CD4-positive, alpha-beta memory T cell (primary cell): ENCODE measurements at regions not wholly inside any gene's neighbourhood (a gene's known extent, or its start where the extent isn't known, plus 50 kb on each side); places are given as distances from the start of the nearest gene placed in this dataset.
"Not testable (repeated sequence)": the region's sequence is repeated elsewhere in the genome, so short reads cannot be mapped to it uniquely, and the experiment has no call there.

Experiments
- CTCF ChIA-PET: fragments of 350-600 bp; sonication (Branson Sonifier 250); formaldehyde crosslinking; loops from one replicate; lab custom pipeline; 2021; ENCODE audit warnings: inconsistent platforms; ENCODE audit not compliant: partially characterized antibody; lab: Charles Lee
- POLR2A ChIA-PET: fragments of 350-600 bp; sonication (Branson Sonifier 250); formaldehyde crosslinking; loops from one replicate; lab custom pipeline; 2021; ENCODE audit not compliant: partially characterized antibody; lab: Charles Lee
- DNase-seq, 5 donors: peaks; one replicate each; pipeline versions ENCODE4 v3.0.0 to v3.0.0-alpha.2; 2020 to 2022; ENCODE audit warnings: mixed read lengths in 1 of 5
- H3K27ac ChIP-seq: one replicate; pipeline ENCODE4 v1.7.0; 2013; ENCODE audit warnings: low read depth, low read length
- H3K27me3 ChIP-seq: 2 replicates; pipeline ENCODE4 v1.7.0; 2013; ENCODE audit warnings: mild to moderate bottlenecking, low read length, moderate library complexity; ENCODE audit not compliant: insufficient read depth
- H3K36me3 ChIP-seq: 2 replicates; pipeline ENCODE4 v1.7.0; 2013; ENCODE audit warnings: mild to moderate bottlenecking, low read length, moderate library complexity; ENCODE audit not compliant: insufficient read depth
- H3K4me1 ChIP-seq: 2 replicates; pipeline ENCODE4 v1.7.0; 2013; ENCODE audit warnings: mild to moderate bottlenecking, low read length, moderate library complexity; ENCODE audit not compliant: insufficient read depth
- H3K4me3 ChIP-seq, 2 donors: one replicate each; pipeline ENCODE4 v1.7.0; 2013; ENCODE audit warnings: low read length in 2 of 2, mild to moderate bottlenecking in 1 of 2
- H3K9me3 ChIP-seq, 2 donors: one replicate each; pipeline ENCODE4 v1.7.0; 2013; ENCODE audit warnings: low read length in 2 of 2, control low read depth in 1 of 2; ENCODE audit not compliant: control insufficient read depth in 1 of 2
- H3K27ac Mint-ChIP-seq, 7 donors: one replicate each; pipeline ENCODE4 v1.8.0; 2020 to 2021; ENCODE audit warnings: mixed read lengths in 7 of 7, mild to moderate bottlenecking in 6 of 7, inconsistent platforms in 3 of 7, moderate library complexity in 3 of 7
- H3K27me3 Mint-ChIP-seq, 2 donors: one replicate each; pipeline ENCODE4 v1.8.0; 2020 to 2021; ENCODE audit warnings: mixed read lengths in 2 of 2
- H3K36me3 Mint-ChIP-seq, 2 donors: one replicate each; pipeline ENCODE4 v1.8.0; 2020 to 2021; ENCODE audit warnings: mixed read lengths in 2 of 2, inconsistent platforms in 1 of 2, mild to moderate bottlenecking in 1 of 2
- H3K4me1 Mint-ChIP-seq, 4 donors: one replicate each; pipeline ENCODE4 v1.8.0; 2020 to 2021; ENCODE audit warnings: mixed read lengths in 4 of 4, mild to moderate bottlenecking in 1 of 4
- H3K4me3 Mint-ChIP-seq, 8 donors: one replicate each; pipeline ENCODE4 v1.8.0; 2020 to 2021; ENCODE audit warnings: mixed read lengths in 8 of 8, mild to moderate bottlenecking in 7 of 8, moderate library complexity in 6 of 8, inconsistent platforms in 3 of 8
- H3K9me3 Mint-ChIP-seq, 8 donors: one replicate each; pipeline ENCODE4 v1.8.0; 2020 to 2021; ENCODE audit warnings: mixed read lengths in 8 of 8, mild to moderate bottlenecking in 5 of 8, inconsistent platforms in 3 of 8, moderate library complexity in 1 of 8
- intact Hi-C: fragments of 100-400 bp; cut with micrococcal nuclease; formaldehyde crosslinking; loops from one replicate; pipeline ENCODE4 v1.15.1; 2023

- peaks cover 1 to 6% of the 10 kb centered on the region in 2 donors for H3K27me3 Mint-ChIP-seq
- no peak overlapping the region for H3K27ac ChIP-seq
- DNase-seq, result no peak
- no peak overlapping the region for H3K4me3 ChIP-seq
- H3K4me1 Mint-ChIP-seq, result no peaks in the 10 kb centered on the region
- H3K36me3 ChIP-seq, result no peaks in the 10 kb centered on the region
- H3K9me3 Mint-ChIP-seq, result no peaks in the 10 kb centered on the region
- no peaks in the 10 kb centered on the region for H3K9me3 ChIP-seq
- H3K27ac Mint-ChIP-seq, result no peak overlapping the region
- H3K4me1 ChIP-seq, result no peaks in the 10 kb centered on the region
- intact Hi-C loops, result no loop called here
- H3K27me3 ChIP-seq, result no peaks in the 10 kb centered on the region
- H3K36me3 Mint-ChIP-seq, result no peaks in the 10 kb centered on the region
- H3K4me3 Mint-ChIP-seq, result no peak overlapping the region
- ChIA-PET CTCF (no interaction called here), POLR2A (no interaction called here)
Measured at GRCh38 chr2:120540719-120541552, 194.7 kb upstream of the GLI2 start.

GRCh38 chr2:120541553-120541932 lies 194.1 kb upstream of the GLI2 start:
- Histone ChIP-seq H3K4me1 (no peaks in the 10 kb centered on the region), H3K27me3 (no peaks in the 10 kb centered on the region), H3K36me3 (no peaks in the 10 kb centered on the region), H3K9me3 (no peaks in the 10 kb centered on the region), H3K4me3 (no peak overlapping the region), H3K27ac (no peak overlapping the region)
- Mint-ChIP-seq H3K4me1 (no peaks in the 10 kb centered on the region), H3K27me3 (peaks cover 1 to 6% of the 10 kb centered on the region in 2 donors), H3K4me3 (no peak overlapping the region), H3K36me3 (no peaks in the 10 kb centered on the region), H3K27ac (no peak overlapping the region), H3K9me3 (no peaks in the 10 kb centered on the region)
- no peak for DNase-seq
- ChIA-PET CTCF (no interaction called here), POLR2A (no interaction called here)
- intact Hi-C loops, result no loop called here

- no peak for DNase-seq
- no peak overlapping the region for H3K27ac Mint-ChIP-seq
- POLR2A ChIA-PET, result no interaction called here
- intact Hi-C loops, result no loop called here
- H3K4me3 Mint-ChIP-seq, result no peak overlapping the region
- no peak overlapping the region for H3K4me3 ChIP-seq
- no peaks in the 10 kb centered on the region for H3K36me3 Mint-ChIP-seq
- CTCF ChIA-PET, result interaction anchor here (1.4 kb wide), 1 partner anchor 11 kb away, joined by 3 read pairs; no protein-coding TSS in a partner anchor
- no peaks in the 10 kb centered on the region for H3K36me3 ChIP-seq
- H3K27me3 ChIP-seq, result no peaks in the 10 kb centered on the region
- H3K9me3 Mint-ChIP-seq, result no peaks in the 10 kb centered on the region
- no peaks in the 10 kb centered on the region for H3K4me1 ChIP-seq
- peaks cover 1 to 5% of the 10 kb centered on the region in 2 donors for H3K27me3 Mint-ChIP-seq
- no peaks in the 10 kb centered on the region for H3K4me1 Mint-ChIP-seq
- no peaks in the 10 kb centered on the region for H3K9me3 ChIP-seq
- H3K27ac ChIP-seq, result no peak overlapping the region
Measured at GRCh38 chr2:120541972-120542670, 193.5 kb upstream of the GLI2 start.

- H3K27me3 Mint-ChIP-seq, result peaks cover 4 to 6% of the 10 kb centered on the region in 2 donors
- H3K4me1 ChIP-seq, result no peaks in the 10 kb centered on the region
- POLR2A ChIA-PET, result no interaction called here
- no peaks in the 10 kb centered on the region for H3K36me3 Mint-ChIP-seq
- H3K4me3 Mint-ChIP-seq, result no peak overlapping the region
- H3K27ac Mint-ChIP-seq, result no peak overlapping the region
- DNase-seq, result no peak
- H3K27me3 ChIP-seq, result no peaks in the 10 kb centered on the region
- H3K4me3 ChIP-seq, result no peak overlapping the region
- intact Hi-C loops, result no loop called here
- H3K9me3 Mint-ChIP-seq, result no peaks in the 10 kb centered on the region
- no peak overlapping the region for H3K27ac ChIP-seq
- H3K4me1 Mint-ChIP-seq, result no peaks in the 10 kb centered on the region
- no peaks in the 10 kb centered on the region for H3K9me3 ChIP-seq
- H3K36me3 ChIP-seq, result no peaks in the 10 kb centered on the region
- CTCF ChIA-PET, result interaction anchor here (1.4 kb wide), 1 partner anchor 10 kb away, joined by 3 read pairs; no protein-coding TSS in a partner anchor
Measured at GRCh38 chr2:120542911-120543527, 192.6 kb upstream of the GLI2 start.

GRCh38 chr2:120543899-120544298 lies 191.8 kb upstream of the GLI2 start:
- CTCF ChIA-PET, result no interaction called here
- DNase-seq, result no peak
- Histone ChIP-seq H3K4me1 (no peaks in the 10 kb centered on the region), H3K9me3 (no peaks in the 10 kb centered on the region), H3K27ac (no peak overlapping the region), H3K36me3 (no peaks in the 10 kb centered on the region), H3K27me3 (no peaks in the 10 kb centered on the region), H3K4me3 (no peak overlapping the region)
- intact Hi-C loops, result no loop called here
- H3K4me3 Mint-ChIP-seq, result no peak overlapping the region
- H3K36me3 Mint-ChIP-seq, result no peaks in the 10 kb centered on the region
- no peaks in the 10 kb centered on the region for H3K4me1 Mint-ChIP-seq
- H3K27ac Mint-ChIP-seq, result no peak overlapping the region
- H3K9me3 Mint-ChIP-seq, result no peaks in the 10 kb centered on the region
- H3K27me3 Mint-ChIP-seq, result peaks cover 4% of the 10 kb centered on the region in 2 donors
- POLR2A ChIA-PET, result no interaction called here

- Mint-ChIP-seq H3K27ac (no peak overlapping the region), H3K36me3 (no peaks in the 10 kb centered on the region), H3K4me1 (no peaks in the 10 kb centered on the region), H3K9me3 (no peaks in the 10 kb centered on the region), H3K27me3 (peaks cover 4% of the 10 kb centered on the region in 2 donors), H3K4me3 (no peak overlapping the region)
- intact Hi-C loops, result no loop called here
- Histone ChIP-seq H3K27ac (no peak overlapping the region), H3K36me3 (no peaks in the 10 kb centered on the region), H3K4me1 (no peaks in the 10 kb centered on the region), H3K9me3 (no peaks in the 10 kb centered on the region), H3K4me3 (no peak overlapping the region), H3K27me3 (no peaks in the 10 kb centered on the region)
- DNase-seq, result no peak
- POLR2A ChIA-PET, result no interaction called here
- CTCF ChIA-PET, result no interaction called here
Measured at GRCh38 chr2:120544522-120544921, 191.1 kb upstream of the GLI2 start.

- DNase-seq, H3K9me3 ChIP-seq, H3K36me3 ChIP-seq, POLR2A ChIA-PET, H3K27ac Mint-ChIP-seq, H3K27ac ChIP-seq, H3K36me3 Mint-ChIP-seq, H3K4me3 ChIP-seq, intact Hi-C loops, H3K27me3 ChIP-seq, H3K9me3 Mint-ChIP-seq, H3K4me3 Mint-ChIP-seq, H3K27me3 Mint-ChIP-seq, CTCF ChIA-PET, H3K4me1 ChIP-seq, H3K4me1 Mint-ChIP-seq: not testable (repeated sequence)
Measured at GRCh38 chr2:120545007-120545406, 190.7 kb upstream of the GLI2 start.
